Naive thymus-derived CD4-positive, alpha-beta T cell (primary cell): ENCODE measurements at regions not wholly inside any gene's neighbourhood (a gene's known extent, or its start where the extent isn't known, plus 50 kb on each side); places are given as distances from the start of the nearest gene placed in this dataset.

Source experiments
- ATAC-seq: fragments of 150-1000 bp; cut with Tn5 transposase; 2 replicates; pipeline ENCODE4 v1.10.0; 2021; ENCODE audit warnings: mild to moderate bottlenecking, moderate library complexity
- CTCF ChIA-PET: fragments of 350-600 bp; sonication (Branson Sonifier 250); formaldehyde crosslinking; loops from one replicate; lab custom pipeline; 2021; ENCODE audit warnings: antibody characterized with exemption; lab: Charles Lee
- POLR2A ChIA-PET: fragments of 350-600 bp; sonication (Branson Sonifier 250); formaldehyde crosslinking; loops from one replicate; lab custom pipeline; 2021; ENCODE audit warnings: antibody characterized with exemption, inconsistent platforms; lab: Charles Lee
- DNase-seq, 9 donors: peaks; one replicate each; pipeline versions ENCODE4 v3.0.0 to v3.0.0-alpha.2; 2020 to 2022; ENCODE audit warnings: mixed read lengths in 1 of 9
- H3K27ac ChIP-seq: one replicate; pipeline ENCODE4 v1.7.0; 2013; ENCODE audit warnings: mild to moderate bottlenecking, low read depth, low read length, moderate library complexity
- H3K27me3 ChIP-seq, 2 donors: one replicate each; pipeline ENCODE4 v1.7.0; 2013; ENCODE audit warnings: low read length in 2 of 2, mild to moderate bottlenecking in 2 of 2, moderate library complexity in 2 of 2; ENCODE audit not compliant: control insufficient read depth in 2 of 2, insufficient read depth in 2 of 2
- H3K36me3 ChIP-seq, 3 experiments: 1 replicate in 2 of 3; 2 replicates in 1 of 3; pipeline ENCODE4 v1.7.0; 2013; ENCODE audit warnings: low read length in 3 of 3, mild to moderate bottlenecking in 3 of 3, moderate library complexity in 1 of 3; ENCODE audit not compliant: insufficient read depth in 3 of 3, control insufficient read depth in 2 of 3
- H3K4me1 ChIP-seq, 2 donors: one replicate each; pipeline ENCODE4 v1.7.0; 2013; ENCODE audit warnings: low read length in 2 of 2, mild to moderate bottlenecking in 2 of 2, moderate library complexity in 1 of 2; ENCODE audit not compliant: control insufficient read depth in 2 of 2, insufficient read depth in 2 of 2
- H3K4me3 ChIP-seq: 2 replicates; pipeline ENCODE4 v1.7.0; 2013; ENCODE audit warnings: mild to moderate bottlenecking, low read length
- H3K9me3 ChIP-seq, 3 experiments: 1 replicate in 2 of 3; 2 replicates in 1 of 3; pipeline ENCODE4 v1.7.0; 2013; ENCODE audit warnings: low read length in 3 of 3; ENCODE audit not compliant: control insufficient read depth in 2 of 3
- H3K27ac Mint-ChIP-seq, 9 donors: one replicate each; pipeline ENCODE4 v1.8.0; 2020 to 2022; ENCODE audit warnings: mixed read lengths in 9 of 9, mild to moderate bottlenecking in 8 of 9, moderate library complexity in 5 of 9, inconsistent platforms in 2 of 9
- H3K27me3 Mint-ChIP-seq, 5 donors: one replicate each; pipeline ENCODE4 v1.8.0; 2021 to 2022; ENCODE audit warnings: mixed read lengths in 5 of 5, mild to moderate bottlenecking in 1 of 5
- H3K36me3 Mint-ChIP-seq, 5 donors: one replicate each; pipeline ENCODE4 v1.8.0; 2020 to 2022; ENCODE audit warnings: mixed read lengths in 5 of 5, mild to moderate bottlenecking in 3 of 5, inconsistent platforms in 1 of 5
- H3K4me1 Mint-ChIP-seq, 7 donors: one replicate each; pipeline ENCODE4 v1.8.0; 2020 to 2022; ENCODE audit warnings: mixed read lengths in 7 of 7, mild to moderate bottlenecking in 3 of 7, inconsistent platforms in 1 of 7
- H3K4me3 Mint-ChIP-seq, 10 donors: one replicate each; pipeline ENCODE4 v1.8.0; 2020 to 2022; ENCODE audit warnings: mild to moderate bottlenecking in 10 of 10, mixed read lengths in 10 of 10, moderate library complexity in 6 of 10, inconsistent platforms in 2 of 10
- H3K9me3 Mint-ChIP-seq, 11 donors: one replicate each; pipeline ENCODE4 v1.8.0; 2020 to 2022; ENCODE audit warnings: mixed read lengths in 11 of 11, mild to moderate bottlenecking in 4 of 11, inconsistent platforms in 1 of 11, moderate library complexity in 1 of 11
- intact Hi-C, 2 donors: fragments of 100-400 bp; cut with micrococcal nuclease; formaldehyde crosslinking; loops; one replicate each; pipeline ENCODE4 v1.15.1; 2023

- no peak overlapping the region for H3K4me3 Mint-ChIP-seq
- ChIA-PET POLR2A (no interaction called here), CTCF (no interaction called here)
- no peaks in the 10 kb centered on the region for H3K4me1 Mint-ChIP-seq
- no peak overlapping the region for H3K27ac Mint-ChIP-seq
- DNase-seq, result no peak
- no peak for ATAC-seq
- H3K36me3 Mint-ChIP-seq, result no peaks in the 10 kb centered on the region
- intact Hi-C loops, result no loop called here
- Histone ChIP-seq H3K9me3 (no peaks in the 10 kb centered on the region), H3K4me3 (no peak overlapping the region), H3K27me3 (no peaks in the 10 kb centered on the region), H3K36me3 (no peaks in the 10 kb centered on the region), H3K27ac (no peak overlapping the region), H3K4me1 (no peaks in the 10 kb centered on the region)
- H3K27me3 Mint-ChIP-seq, result peaks cover 0 to 19% (median 0%) of the 10 kb centered on the region in 5 donors
- H3K9me3 Mint-ChIP-seq, result peaks cover 0 to 1% (median 0%) of the 10 kb centered on the region in 11 donors
Measured at GRCh38 chr15:35810007-35810406, 264.0 kb upstream of the DPH6 start.

GRCh38 chr15:35813573-35813972 lies 267.6 kb upstream of the DPH6 start:
- H3K27me3 Mint-ChIP-seq, result peaks cover 0 to 19% (median 0%) of the 10 kb centered on the region in 5 donors
- POLR2A ChIA-PET, result no interaction called here
- DNase-seq, result no peak
- no peaks in the 10 kb centered on the region for H3K4me1 Mint-ChIP-seq
- no peak overlapping the region for H3K27ac Mint-ChIP-seq
- Histone ChIP-seq H3K4me3 (no peak overlapping the region), H3K36me3 (no peaks in the 10 kb centered on the region), H3K27me3 (no peaks in the 10 kb centered on the region), H3K27ac (no peak overlapping the region), H3K9me3 (no peaks in the 10 kb centered on the region), H3K4me1 (no peaks in the 10 kb centered on the region)
- peaks cover 0 to 1% (median 0%) of the 10 kb centered on the region in 11 donors for H3K9me3 Mint-ChIP-seq
- CTCF ChIA-PET, result no interaction called here
- ATAC-seq, result no peak
- H3K4me3 Mint-ChIP-seq, result no peak overlapping the region
- intact Hi-C loops, result no loop called here
- no peaks in the 10 kb centered on the region for H3K36me3 Mint-ChIP-seq

DNA sequence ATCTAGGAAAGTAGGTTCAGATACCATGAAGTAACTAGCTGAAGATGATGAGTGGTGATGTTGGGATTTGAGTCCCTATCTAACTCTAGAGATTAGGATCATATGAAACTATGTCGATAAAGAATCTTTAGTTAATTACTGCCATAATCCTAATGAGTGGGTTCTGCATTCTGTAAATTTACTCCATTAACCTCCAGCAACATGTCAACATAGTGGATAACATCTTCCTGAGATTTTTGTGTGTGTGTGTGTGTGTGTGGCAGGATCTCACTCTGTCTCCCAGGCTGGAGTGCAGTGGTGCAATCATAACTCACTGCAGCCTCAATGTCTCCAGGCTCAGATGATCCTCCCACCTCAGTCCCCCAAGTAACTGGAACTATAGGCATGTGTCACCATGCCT lies 272.9 kb upstream of the DPH6 start:
- ATAC-seq, result no peak
- ChIA-PET CTCF (no interaction called here), POLR2A (no interaction called here)
- intact Hi-C loops, result no loop called here
- no peak overlapping the region for H3K27ac ChIP-seq
- Mint-ChIP-seq H3K27me3 (peaks cover 0 to 24% (median 9%) of the 10 kb centered on the region in 5 donors), H3K36me3 (no peaks in the 10 kb centered on the region), H3K9me3 (peaks cover 0 to 9% (median 0%) of the 10 kb centered on the region in 11 donors), H3K4me1 (no peaks in the 10 kb centered on the region), H3K27ac (no peak overlapping the region), H3K4me3 (no peak overlapping the region)
- no peaks in the 10 kb centered on the region for H3K9me3 ChIP-seq
- H3K27me3 ChIP-seq, result no peaks in the 10 kb centered on the region
- DNase-seq, result no peak
- H3K36me3 ChIP-seq, result no peaks in the 10 kb centered on the region
- H3K4me3 ChIP-seq, result no peak overlapping the region
- H3K4me1 ChIP-seq, result no peaks in the 10 kb centered on the region

DNA sequence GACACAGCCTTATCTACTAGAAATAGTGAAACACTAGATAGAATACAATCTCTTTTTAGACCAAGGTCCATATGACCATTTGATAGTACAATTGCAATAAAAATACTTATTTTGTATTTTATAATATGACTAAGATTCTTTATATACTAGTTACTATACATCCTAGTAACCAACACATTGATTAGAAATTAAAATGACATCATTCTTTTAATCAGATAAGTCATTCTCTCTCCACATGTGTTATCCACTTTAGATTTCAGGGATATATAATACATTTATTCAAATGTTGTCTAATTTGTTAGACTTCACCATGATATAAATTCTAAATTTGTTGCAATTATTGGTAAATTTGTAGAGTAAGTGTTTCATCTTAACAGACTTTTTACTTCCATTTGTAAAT lies 276.2 kb upstream of the DPH6 start:
- H3K4me1 ChIP-seq, result no peaks in the 10 kb centered on the region
- Mint-ChIP-seq H3K4me1 (no peaks in the 10 kb centered on the region), H3K4me3 (no peak overlapping the region), H3K36me3 (no peaks in the 10 kb centered on the region), H3K9me3 (peaks cover 0 to 9% (median 0%) of the 10 kb centered on the region in 11 donors), H3K27ac (no peak overlapping the region), H3K27me3 (peaks cover 0 to 25% (median 13%) of the 10 kb centered on the region in 5 donors)
- no peak overlapping the region for H3K27ac ChIP-seq
- H3K4me3 ChIP-seq, result no peak overlapping the region
- DNase-seq (no peak), ATAC-seq (no peak)
- CTCF ChIA-PET, result no interaction called here
- POLR2A ChIA-PET, result no interaction called here
- H3K36me3 ChIP-seq, result no peaks in the 10 kb centered on the region
- H3K9me3 ChIP-seq, result no peaks in the 10 kb centered on the region
- H3K27me3 ChIP-seq, result no peaks in the 10 kb centered on the region
- intact Hi-C loops, result no loop called here

DNA sequence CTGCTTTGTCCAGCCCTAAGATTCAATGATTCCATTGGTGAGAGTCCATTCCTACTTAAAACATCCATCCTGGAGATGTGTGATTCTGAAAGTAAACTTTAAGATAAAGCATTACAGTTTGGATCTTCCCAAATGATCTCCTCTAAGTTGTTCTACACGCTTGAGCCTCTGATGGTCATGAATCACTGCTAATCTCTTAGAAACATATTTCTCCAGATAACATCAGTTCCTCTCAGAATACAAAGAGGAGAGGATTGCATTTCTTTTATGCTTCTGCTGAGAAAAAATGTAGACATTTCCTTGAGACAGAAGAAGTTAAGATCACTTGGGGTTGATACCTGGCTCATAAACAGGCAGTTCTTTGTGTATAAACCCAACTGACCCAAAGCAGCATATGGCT lies 281.2 kb upstream of the DPH6 start:
- Histone ChIP-seq H3K36me3 (no peaks in the 10 kb centered on the region), H3K27me3 (no peaks in the 10 kb centered on the region), H3K27ac (no peak overlapping the region), H3K9me3 (no peaks in the 10 kb centered on the region), H3K4me3 (no peak overlapping the region), H3K4me1 (no peaks in the 10 kb centered on the region)
- Mint-ChIP-seq H3K27me3 (peaks cover 0 to 21% (median 4%) of the 10 kb centered on the region in 5 donors), H3K4me1 (no peaks in the 10 kb centered on the region), H3K4me3 (no peak overlapping the region), H3K9me3 (peaks cover 0 to 16% (median 3%) of the 10 kb centered on the region in 11 donors), H3K27ac (no peak overlapping the region), H3K36me3 (no peaks in the 10 kb centered on the region)
- intact Hi-C loops, result no loop called here
- POLR2A ChIA-PET, result interaction anchor here (0.7 kb wide), 1 partner anchor 1756 kb away, joined by 3 read pairs; no protein-coding TSS in a partner anchor
- ATAC-seq (no peak), DNase-seq (no peak)
- CTCF ChIA-PET, result no interaction called here

GRCh38 chr15:35827911-35828310 lies 281.9 kb upstream of the DPH6 start:
- Mint-ChIP-seq H3K27me3 (peaks cover 0 to 15% (median 4%) of the 10 kb centered on the region in 5 donors), H3K4me3 (no peak overlapping the region), H3K36me3 (no peaks in the 10 kb centered on the region), H3K9me3 (peaks cover 0 to 18% (median 3%) of the 10 kb centered on the region in 11 donors), H3K27ac (no peak overlapping the region), H3K4me1 (no peaks in the 10 kb centered on the region)
- Histone ChIP-seq H3K4me1 (no peaks in the 10 kb centered on the region), H3K27me3 (no peaks in the 10 kb centered on the region), H3K36me3 (no peaks in the 10 kb centered on the region), H3K9me3 (no peaks in the 10 kb centered on the region), H3K4me3 (no peak overlapping the region), H3K27ac (no peak overlapping the region)
- ChIA-PET POLR2A (no interaction called here), CTCF (no interaction called here)
- intact Hi-C loops, result no loop called here
- no peak for DNase-seq
- ATAC-seq, result no peak

DNA sequence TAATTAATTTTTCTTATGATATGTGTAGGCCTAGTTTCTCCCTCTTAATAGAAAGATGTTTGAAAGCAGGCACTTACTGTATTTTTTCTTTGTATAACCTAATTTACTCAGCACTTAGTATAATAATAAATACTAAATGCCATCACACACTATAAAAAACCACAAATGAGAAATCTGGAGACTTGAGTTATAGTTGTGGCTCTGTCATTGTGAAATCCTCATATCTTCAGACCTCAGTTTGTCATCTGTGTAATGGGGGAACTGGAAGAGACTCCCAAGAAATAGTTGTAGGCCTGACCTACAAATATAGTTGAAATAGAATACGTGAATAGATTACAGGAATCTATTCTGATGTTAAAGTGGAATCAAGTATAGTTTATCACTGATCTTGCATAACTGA lies 287.6 kb upstream of the DPH6 start:
- intact Hi-C loops, result no loop called here
- Mint-ChIP-seq H3K36me3 (no peaks in the 10 kb centered on the region), H3K4me1 (no peaks in the 10 kb centered on the region), H3K9me3 (peaks cover 0 to 24% (median 3%) of the 10 kb centered on the region in 11 donors), H3K27me3 (peaks cover 0 to 8% (median 0%) of the 10 kb centered on the region in 5 donors), H3K4me3 (no peak overlapping the region), H3K27ac (no peak overlapping the region)
- Histone ChIP-seq H3K27me3 (no peaks in the 10 kb centered on the region), H3K4me1 (no peaks in the 10 kb centered on the region), H3K36me3 (no peaks in the 10 kb centered on the region), H3K4me3 (no peak overlapping the region), H3K27ac (no peak overlapping the region), H3K9me3 (no peaks in the 10 kb centered on the region)
- POLR2A ChIA-PET, result no interaction called here
- CTCF ChIA-PET, result no interaction called here
- DNase-seq (no peak), ATAC-seq (no peak)
